HCT116 (cell line): ENCODE measurements at regions not wholly inside any gene's neighbourhood (a gene's known extent, or its start where the extent isn't known, plus 50 kb on each side); places are given as distances from the start of the nearest gene placed in this dataset.

Experiments
- ATAC-seq: fragments of 200-7000 bp; cut with Tn5 transposase; 2 replicates; pipeline ENCODE4 v1.9.1; 2020; ENCODE audit warnings: mild to moderate bottlenecking, moderate library complexity
- BruUV-seq: library from RNA; stranded (reverse); fragments of 400-500 nt; replicated peaks from 2 replicates; lab custom pipeline; 2021; lab: Mats Ljungman, UMichigan
- CTCF ChIA-PET: fragments of 300-600 bp; sonication (Branson Sonifier 250); formaldehyde crosslinking; loops from one replicate; lab custom pipeline; 2021; ENCODE audit warnings: antibody characterized with exemption; lab: Charles Lee
- POLR2A ChIA-PET: fragments of 300-600, 350-600 bp; sonication (Branson Sonifier 250); formaldehyde crosslinking; loops from one replicate; lab custom pipeline; 2021; ENCODE audit warnings: antibody characterized with exemption; lab: Charles Lee
- RAD21 ChIA-PET, 2 experiments: fragments of 300-600 bp; sonication (Branson Sonifier 250); formaldehyde crosslinking; loops; one replicate each; lab custom pipeline; 2023; ENCODE audit warnings: low total read pairs in 2 of 2; ENCODE audit not compliant: uncharacterized antibody in 2 of 2, unreplicated experiment in 2 of 2, low non-redundant PET in 1 of 2; lab: Charles Lee
- DNase-seq: peaks from one replicate; pipeline ENCODE4 v3.0.0-alpha.2; 2010; ENCODE audit warnings: low read depth, low spot score
- H2AFZ ChIP-seq: fragments of 200-600 bp; shearing (Covaris generic), sonication (generic); 2 replicates; pipeline ENCODE4 v1.6.1; 2017; ENCODE audit warnings: low read depth, mixed run types, mixed read lengths, antibody characterized with exemption, low read length; ENCODE audit not compliant: poor library complexity, severe bottlenecking
- H3K27ac ChIP-seq: 2 replicates; pipeline ENCODE4 v1.5.1; 2012; ENCODE audit warnings: low read depth, low read length
- H3K27me3 ChIP-seq: fragments of 200-600 bp; sonication (generic); 2 replicates; pipeline ENCODE4 v1.6.1; 2016; ENCODE audit warnings: mixed run types, low read length, mixed read lengths; ENCODE audit not compliant: insufficient read depth
- H3K36me3 ChIP-seq, 2 experiments: fragments of 200-500 bp in 1 of 2; fragments of 200-600 bp in 1 of 2; sonication (Bioruptor generic) in 1 of 2; sonication (generic) in 1 of 2; 2 replicates each; pipeline versions ENCODE4 v1.5.1 to v1.6.1; 2014 to 2016; ENCODE audit warnings: low read length in 2 of 2, inconsistent platforms in 1 of 2, mixed read lengths in 1 of 2, mixed run types in 1 of 2; ENCODE audit not compliant: insufficient read depth in 2 of 2, control insufficient read depth in 1 of 2
- H3K4me1 ChIP-seq, 2 experiments: fragments of 200-600 bp in 1 of 2; sonication (generic) in 1 of 2; 2 replicates each; pipeline versions ENCODE4 v1.5.1 to v1.6.1; 2012 to 2017; ENCODE audit warnings: low read length in 2 of 2, inconsistent platforms in 1 of 2, mild to moderate bottlenecking in 1 of 2, mixed read lengths in 1 of 2, mixed run types in 1 of 2, moderate library complexity in 1 of 2; ENCODE audit not compliant: insufficient read depth in 2 of 2, control insufficient read depth in 1 of 2
- H3K4me2 ChIP-seq: fragments of 200-600 bp; sonication (generic); 2 replicates; pipeline ENCODE4 v1.6.1; 2017; ENCODE audit warnings: mixed run types, low read length, mixed read lengths
- H3K4me3 ChIP-seq, 2 experiments: fragments of 200-600 bp in 1 of 2; sonication (generic) in 1 of 2; replicated peaks in 1 of 2; 2 replicates each; pipeline ENCODE4 v1.5.1; 2011 to 2016; ENCODE audit warnings: low read length in 2 of 2, control low read depth in 1 of 2, low read depth in 1 of 2, mild to moderate bottlenecking in 1 of 2, mixed read lengths in 1 of 2, mixed run types in 1 of 2
- H3K79me2 ChIP-seq: fragments of 200-600 bp; sonication (generic); 2 replicates; pipeline ENCODE4 v1.6.1; 2017; ENCODE audit warnings: mild to moderate bottlenecking, mixed run types, low read length, moderate library complexity, mixed read lengths; ENCODE audit not compliant: insufficient read depth
- H3K9ac ChIP-seq: fragments of 200-600 bp; sonication (generic); 2 replicates; pipeline ENCODE4 v1.6.1; 2016; ENCODE audit warnings: low read length, mixed read lengths
- H3K9me2 ChIP-seq: fragments of 200-600 bp; sonication (generic), shearing (Covaris generic); 2 replicates; pipeline ENCODE4 v1.6.1; 2017; ENCODE audit warnings: mixed run types, mild to moderate bottlenecking, moderate library complexity; ENCODE audit not compliant: insufficient read depth
- H3K9me3 ChIP-seq, 2 experiments: fragments of 200-500 bp in 1 of 2; fragments of 200-600 bp in 1 of 2; sonication (Bioruptor generic) in 1 of 2; sonication (generic) in 1 of 2; 2 replicates each; pipeline ENCODE4 v1.6.1; 2014 to 2017; ENCODE audit warnings: low read length in 2 of 2, mixed read lengths in 2 of 2, inconsistent platforms in 1 of 2, low read depth in 1 of 2, mild to moderate bottlenecking in 1 of 2, mixed run types in 1 of 2, moderate library complexity in 1 of 2; ENCODE audit not compliant: control insufficient read depth in 1 of 2, insufficient read depth in 1 of 2
- H4K20me1 ChIP-seq: fragments of 200-600 bp; sonication (generic), shearing (Covaris generic); 2 replicates; pipeline ENCODE4 v1.6.1; 2017; ENCODE audit warnings: mixed run types, mild to moderate bottlenecking, moderate library complexity; ENCODE audit not compliant: insufficient read depth
- ATF3 ChIP-seq: IDR thresholded peaks from 2 replicates; pipeline ENCODE4 v1.6.1; 2012
- CEBPB ChIP-seq: IDR thresholded peaks from 2 replicates; pipeline ENCODE4 v1.6.1; 2012; ENCODE audit warnings: low read depth
- CTCF ChIP-seq, 3 experiments: fragments of 200-600 bp in 1 of 3; sonication (generic) in 1 of 3; IDR thresholded peaks in 2 of 3; conservative IDR thresholded peaks in 1 of 3; 2 replicates each; pipeline ENCODE4 v1.5.1; 2012 to 2017; ENCODE audit warnings: low read depth in 2 of 3, low read length in 2 of 3, antibody characterized with exemption in 1 of 3, borderline replicate concordance in 1 of 3, control low read depth in 1 of 3, mild to moderate bottlenecking in 1 of 3, mixed read lengths in 1 of 3, mixed run types in 1 of 3, moderate library complexity in 1 of 3; ENCODE audit not compliant: insufficient read depth in 1 of 3
- EGR1 ChIP-seq: IDR thresholded peaks from 2 replicates; pipeline ENCODE4 v1.6.1; 2012; ENCODE audit warnings: low read depth
- ELF1 ChIP-seq: IDR thresholded peaks from 2 replicates; pipeline ENCODE4 v1.6.1; 2012; ENCODE audit warnings: low read depth, borderline replicate concordance
- EZH2phosphoT487 ChIP-seq: fragments of 200-600 bp; IDR thresholded peaks from 2 replicates; pipeline ENCODE4 v1.6.1; 2018; ENCODE audit warnings: antibody characterized with exemption, borderline replicate concordance
- POLR2AphosphoS5 ChIP-seq: IDR thresholded peaks from 2 replicates; pipeline ENCODE4 v1.6.1; 2011; ENCODE audit warnings: mild to moderate bottlenecking, low read depth, low read length, moderate library complexity
- REST ChIP-seq: IDR thresholded peaks from 2 replicates; pipeline ENCODE4 v1.6.1; 2012; ENCODE audit warnings: low read depth
- SIN3A ChIP-seq: IDR thresholded peaks from 2 replicates; pipeline ENCODE4 v1.6.1; 2012; ENCODE audit warnings: low read depth
- SRF ChIP-seq: IDR thresholded peaks from 2 replicates; pipeline ENCODE4 v1.6.1; 2012; ENCODE audit warnings: low read depth
- ZBTB33 ChIP-seq: IDR thresholded peaks from 2 replicates; pipeline ENCODE4 v1.6.1; 2011; ENCODE audit warnings: mild to moderate bottlenecking, low read length, moderate library complexity; ENCODE audit not compliant: insufficient replicate concordance; ENCODE audit errors: extremely low read depth
- ZNF274 ChIP-seq: fragments of 200-500 bp; sonication (Bioruptor generic); IDR thresholded peaks from 2 replicates; pipeline ENCODE4 v1.6.1; 2014; ENCODE audit warnings: mild to moderate bottlenecking, low read depth, low read length, inconsistent platforms
- intact Hi-C: fragments of 100-400 bp; cut with micrococcal nuclease; formaldehyde crosslinking; loops from 2 replicates; pipeline ENCODE4 v1.10.0; 2022

- H3K27ac ChIP-seq, result no peak overlapping the region
- H3K9me3 ChIP-seq, result peaks cover 0 to 3% of the 10 kb centered on the region in 2 experiments; a peak in 1 of 4 replicates
- intact Hi-C loops, result no loop called here
- H3K4me1 ChIP-seq, result no peaks in the 10 kb centered on the region
- H3K36me3 ChIP-seq, result no peaks in the 10 kb centered on the region
- no peaks in the 10 kb centered on the region for H3K9me2 ChIP-seq
- DNase-seq (no peak), ATAC-seq (no peak)
- POLR2A ChIA-PET, result no interaction called here
- H3K79me2 ChIP-seq, result no peaks in the 10 kb centered on the region
- H3K4me3 ChIP-seq, result no peak overlapping the region
- H4K20me1 ChIP-seq, result no peaks in the 10 kb centered on the region
- TF ChIP-seq SIN3A, result no peak
- TF ChIP-seq SRF, result no peak
- no peak for TF ChIP-seq EZH2phosphoT487
- TF ChIP-seq ZNF274, result no peak
- TF ChIP-seq ELF1, result no peak
- TF ChIP-seq ATF3, result no peak
- TF ChIP-seq ZBTB33, result no peak
- TF ChIP-seq CEBPB, result no peak
- TF ChIP-seq EGR1, result no peak
- no peak for TF ChIP-seq REST
- TF ChIP-seq POLR2AphosphoS5, result no peak
- no peak for TF ChIP-seq CTCF (IDR thresholded peaks at IDR 0.05 in 2 of 3, conservative IDR thresholded peaks at IDR 0.05 in 1 of 3; ENCODE audit: borderline replicate concordance in 1 of 3, insufficient read depth in 1 of 3, low read depth in 2 of 3, low read length in 2 of 3)
- CTCF ChIA-PET, result no interaction called here
- H3K4me2 ChIP-seq, result no peak overlapping the region
- no peaks in the 10 kb centered on the region for H3K27me3 ChIP-seq
- H2AFZ ChIP-seq, result no peak overlapping the region
- BruUV-seq, result no TSS peak
- no peak overlapping the region for H3K9ac ChIP-seq
- RAD21 ChIA-PET, result no interaction called here
Measured at GRCh38 chr11:92656783-92657182, 312.7 kb upstream of the MTNR1B start.
